A549 (cell line): ENCODE measurements at regions not wholly inside any gene's neighbourhood (a gene's known extent, or its start where the extent isn't known, plus 50 kb on each side); places are given as distances from the start of the nearest gene placed in this dataset.

Source experiments
- CBX8 ChIP-seq: fragments of 200-600 bp; sonication (generic); IDR thresholded peaks from 2 replicates; pipeline ENCODE4 v1.6.1; 2016
- EP300 ChIP-seq, 2 experiments: fragments of >200 bp; sonication (Bioruptor Twin); formaldehyde crosslinking; IDR thresholded peaks; 2 replicates in 1 of 2; 3 replicates in 1 of 2; pipeline ENCODE4 v1.6.1; 2016 to 2017
- ESRRA ChIP-seq: fragments of 150-350 bp; IDR thresholded peaks from 2 replicates; pipeline ENCODE4 v1.6.1; 2014; ENCODE audit warnings: mild to moderate bottlenecking, low read length, borderline replicate concordance
- POLR2A ChIP-seq: IDR thresholded peaks from 2 replicates; pipeline ENCODE4 v1.6.1; 2012; ENCODE audit warnings: mild to moderate bottlenecking, low read length
- RCOR1 ChIP-seq: fragments of 150-350 bp; IDR thresholded peaks from 2 replicates; pipeline ENCODE4 v1.6.1; 2014; ENCODE audit warnings: antibody characterized with exemption, low read length, low read depth
- TP53 ChIP-seq: fragments of 250-450 bp; sonication (Bioruptor Pico); IDR thresholded peaks from 2 replicates; pipeline ENCODE4 v1.5.0; 2021; ENCODE audit warnings: mild to moderate bottlenecking, moderate library complexity
- TF ChIP-seq, protein P1 (sequence below): fragments of >200 bp; sonication (Bioruptor Twin); formaldehyde crosslinking; IDR thresholded peaks from 3 replicates; pipeline ENCODE4 v1.5.1; 2016
- TF ChIP-seq, protein P2 (sequence below): IDR thresholded peaks from 2 replicates; pipeline ENCODE4 v1.6.1; 2012

DNA sequence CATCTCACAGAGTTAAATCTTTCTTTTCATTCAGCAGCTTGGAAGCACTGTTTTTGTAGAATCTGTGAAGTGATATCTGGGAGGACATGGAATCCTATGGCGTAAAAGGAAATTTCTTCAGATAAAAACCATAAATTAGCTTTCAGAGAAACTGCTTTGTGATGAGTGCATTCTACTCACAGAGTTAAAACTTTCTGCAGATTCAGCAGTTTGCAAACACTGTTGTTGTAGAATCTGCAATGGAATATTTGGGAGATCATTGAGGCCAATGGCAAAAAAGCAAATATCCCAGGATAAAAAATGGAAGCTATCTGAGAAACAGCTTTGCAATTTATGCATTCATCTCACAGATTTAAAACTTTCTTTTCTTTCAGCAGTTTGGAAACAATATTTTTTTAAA, 180.6 kb downstream of the OR4A47 start:
- TF ChIP-seq CBX8 (no peak), RCOR1 (no peak), ESRRA (no peak), TP53 (no peak), POLR2A (no peak), EP300 (IDR thresholded peaks at IDR 0.05) (no peak)
- TF ChIP-seq, protein P1, sequence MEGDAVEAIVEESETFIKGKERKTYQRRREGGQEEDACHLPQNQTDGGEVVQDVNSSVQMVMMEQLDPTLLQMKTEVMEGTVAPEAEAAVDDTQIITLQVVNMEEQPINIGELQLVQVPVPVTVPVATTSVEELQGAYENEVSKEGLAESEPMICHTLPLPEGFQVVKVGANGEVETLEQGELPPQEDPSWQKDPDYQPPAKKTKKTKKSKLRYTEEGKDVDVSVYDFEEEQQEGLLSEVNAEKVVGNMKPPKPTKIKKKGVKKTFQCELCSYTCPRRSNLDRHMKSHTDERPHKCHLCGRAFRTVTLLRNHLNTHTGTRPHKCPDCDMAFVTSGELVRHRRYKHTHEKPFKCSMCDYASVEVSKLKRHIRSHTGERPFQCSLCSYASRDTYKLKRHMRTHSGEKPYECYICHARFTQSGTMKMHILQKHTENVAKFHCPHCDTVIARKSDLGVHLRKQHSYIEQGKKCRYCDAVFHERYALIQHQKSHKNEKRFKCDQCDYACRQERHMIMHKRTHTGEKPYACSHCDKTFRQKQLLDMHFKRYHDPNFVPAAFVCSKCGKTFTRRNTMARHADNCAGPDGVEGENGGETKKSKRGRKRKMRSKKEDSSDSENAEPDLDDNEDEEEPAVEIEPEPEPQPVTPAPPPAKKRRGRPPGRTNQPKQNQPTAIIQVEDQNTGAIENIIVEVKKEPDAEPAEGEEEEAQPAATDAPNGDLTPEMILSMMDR: no peak
- TF ChIP-seq, protein P2, sequence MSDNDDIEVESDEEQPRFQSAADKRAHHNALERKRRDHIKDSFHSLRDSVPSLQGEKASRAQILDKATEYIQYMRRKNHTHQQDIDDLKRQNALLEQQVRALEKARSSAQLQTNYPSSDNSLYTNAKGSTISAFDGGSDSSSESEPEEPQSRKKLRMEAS: no peak
